ENCODE measurements at regions not wholly inside any gene's neighbourhood (a gene's known extent, or its start where the extent isn't known, plus 50 kb on each side); places are given as distances from the start of the nearest gene placed in this dataset.

DNA sequence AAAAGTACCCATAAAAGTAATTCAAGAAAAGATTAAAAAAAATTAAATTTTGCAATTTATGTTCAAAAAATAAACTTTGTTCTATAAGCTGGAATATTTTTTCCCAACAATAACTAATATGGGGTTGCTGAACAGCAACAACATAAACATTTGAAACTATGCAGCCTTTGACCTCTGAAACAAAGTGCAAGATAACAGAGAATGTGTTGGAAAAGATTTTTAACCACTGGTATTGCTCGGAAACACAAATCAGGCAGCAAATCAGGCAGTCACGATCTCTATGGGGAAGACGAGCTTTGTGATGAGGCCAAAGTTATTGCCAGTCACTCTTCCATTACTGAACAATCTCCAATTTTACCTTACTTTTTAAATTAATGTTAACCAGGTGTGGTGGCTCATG, 332.1 kb downstream of the PABPC4L start:
- DNase-seq (ENCODE audit: low spot score): no peak

DNA sequence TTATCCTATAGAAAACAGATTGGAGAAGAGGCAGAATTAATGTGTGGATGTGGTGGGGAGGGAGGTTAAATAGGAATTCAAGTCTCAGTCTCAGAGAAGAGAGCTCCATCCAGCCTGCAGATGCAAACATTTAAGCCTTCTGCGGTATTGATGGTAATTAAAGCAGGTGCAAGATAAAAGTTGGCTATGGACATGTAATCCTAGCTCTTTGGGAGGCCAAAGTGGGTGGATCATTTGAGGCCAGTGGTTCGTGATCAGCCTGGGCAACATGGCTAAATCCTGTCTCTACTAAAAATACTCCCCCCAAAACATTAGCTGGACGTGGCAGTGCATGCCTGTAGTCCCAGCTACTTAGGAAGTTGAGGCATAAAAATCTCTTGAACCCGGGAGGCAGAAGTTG, 332.7 kb downstream of the PABPC4L start:
- DNase-seq (ENCODE audit: low spot score): no peak

DNA sequence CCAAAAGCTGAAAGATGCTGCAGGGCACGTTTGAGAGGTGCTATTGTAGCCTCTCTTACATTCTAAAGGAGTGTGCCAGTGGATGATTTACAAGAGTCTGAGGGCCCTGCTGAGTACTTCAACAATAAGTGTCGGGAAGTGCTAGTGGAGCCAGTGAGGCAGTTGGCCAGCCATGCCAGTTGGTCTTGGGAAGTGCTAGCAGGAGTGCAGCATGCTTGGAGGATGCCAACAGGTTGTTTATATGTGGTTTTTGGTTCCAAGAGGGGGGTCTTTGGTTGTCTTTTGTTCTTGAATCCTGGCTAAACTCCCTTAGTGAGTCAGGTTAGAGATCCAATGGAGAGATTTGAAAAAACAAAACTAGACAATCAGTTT, 335.3 kb downstream of the PABPC4L start:
- no peak for DNase-seq (ENCODE audit: low spot score)

- DNase-seq (ENCODE audit: low spot score): no peak
These were observed 335.8 kb downstream of the PABPC4L start for GRCh38 chr4:133865612-133866327.

GRCh38 chr4:133863153-133863552, 338.4 kb downstream of the PABPC4L start:
- DNase-seq (ENCODE audit: low spot score): no peak

DNA sequence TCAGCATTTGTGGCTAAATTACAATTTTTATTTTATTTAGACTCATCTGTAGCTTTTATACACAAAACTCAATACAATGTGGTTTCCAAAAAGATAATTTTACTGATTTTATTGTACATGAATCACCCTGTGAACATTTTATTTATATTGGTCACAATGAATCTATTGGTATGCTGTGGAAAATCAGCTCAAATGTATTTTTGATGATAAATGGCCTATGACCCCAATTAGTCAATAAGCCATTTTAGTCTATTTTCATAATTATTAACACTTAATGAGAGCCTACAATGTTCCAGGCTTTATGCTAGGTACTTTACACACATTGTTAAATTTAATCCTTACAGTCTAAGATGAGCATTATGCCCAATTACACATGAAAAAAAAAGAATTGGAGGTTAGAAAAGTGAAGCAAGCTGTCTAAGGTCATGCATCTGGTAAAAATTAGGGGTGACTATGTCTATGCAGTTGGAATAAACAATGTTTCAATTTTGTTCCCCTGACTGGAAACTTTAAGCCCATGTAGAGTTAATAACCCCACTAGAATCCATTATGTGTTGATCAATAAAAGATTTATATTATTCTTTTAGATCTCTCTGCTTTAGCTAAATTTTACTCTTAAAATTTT, 344.7 kb downstream of the PABPC4L start:
- DNase-seq (ENCODE audit: low spot score): no peak

- no peak for DNase-seq (ENCODE audit: low spot score)
These were observed 346.6 kb downstream of the PABPC4L start for GRCh38 chr4:133855001-133855400.

DNA sequence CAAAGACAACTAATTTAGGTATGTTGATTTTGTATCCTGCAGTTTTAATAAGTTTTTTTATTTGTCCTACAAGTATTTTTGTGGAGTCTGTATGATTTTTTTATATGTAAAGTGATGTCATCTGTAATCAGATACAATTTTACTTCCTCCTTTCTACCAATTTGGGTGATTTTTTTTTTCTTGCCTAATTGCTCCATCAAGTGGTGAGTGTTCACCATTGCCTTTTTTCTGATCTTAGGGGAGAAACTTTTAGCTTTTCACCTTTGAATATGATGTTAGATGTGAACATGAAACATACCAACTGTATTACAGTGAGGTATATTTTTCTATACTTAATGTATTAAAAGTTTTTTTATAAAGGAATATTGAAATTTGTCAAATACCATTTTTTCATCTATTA, 362.3 kb downstream of the PABPC4L start:
- DNase-seq (ENCODE audit: low spot score): no peak

DNA sequence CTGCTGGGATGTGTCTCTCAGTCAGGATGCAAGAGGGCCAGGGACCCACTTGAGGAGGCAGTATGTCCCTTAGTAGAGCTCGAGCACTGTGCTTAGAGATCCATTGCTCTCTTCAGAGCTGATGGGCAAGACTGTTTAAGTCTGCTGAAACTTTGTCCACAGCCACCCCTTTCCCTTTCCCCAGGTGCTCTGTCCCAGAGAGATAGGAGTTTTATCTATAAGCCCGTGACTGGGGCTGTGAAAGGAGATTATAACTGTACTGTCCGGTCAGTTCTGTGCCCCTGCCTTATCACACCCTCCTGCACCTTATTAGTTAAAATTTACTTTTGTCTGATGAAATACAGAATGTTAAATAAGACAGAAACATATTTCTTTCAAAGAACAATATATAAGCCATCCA, 378.4 kb downstream of the PABPC4L start:
- DNase-seq (ENCODE audit: low spot score): no peak

DNA sequence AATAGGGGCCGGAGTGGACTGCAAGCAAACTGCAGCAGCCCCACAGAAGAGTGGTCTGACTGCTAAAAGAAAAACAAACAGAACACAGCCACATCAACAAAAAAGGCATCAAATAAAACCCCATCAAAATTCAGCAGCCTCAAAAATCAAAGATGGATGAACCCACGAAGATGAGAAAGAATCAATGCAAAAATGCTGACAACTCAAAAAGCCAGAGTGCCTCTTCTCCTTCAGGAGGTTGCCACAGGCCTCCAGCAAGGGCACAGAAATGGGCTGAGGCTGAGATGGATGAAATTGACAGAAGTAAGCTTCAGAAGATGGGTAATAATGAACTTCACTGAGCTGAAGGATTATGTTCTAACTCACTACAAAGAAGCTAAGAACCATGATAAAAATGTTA, 388.6 kb downstream of the PABPC4L start:
- DNase-seq (ENCODE audit: low spot score): no peak

- no peak for DNase-seq (ENCODE audit: low spot score)
These were observed 389.4 kb downstream of the PABPC4L start for GRCh38 chr4:133812236-133812635.

DNA sequence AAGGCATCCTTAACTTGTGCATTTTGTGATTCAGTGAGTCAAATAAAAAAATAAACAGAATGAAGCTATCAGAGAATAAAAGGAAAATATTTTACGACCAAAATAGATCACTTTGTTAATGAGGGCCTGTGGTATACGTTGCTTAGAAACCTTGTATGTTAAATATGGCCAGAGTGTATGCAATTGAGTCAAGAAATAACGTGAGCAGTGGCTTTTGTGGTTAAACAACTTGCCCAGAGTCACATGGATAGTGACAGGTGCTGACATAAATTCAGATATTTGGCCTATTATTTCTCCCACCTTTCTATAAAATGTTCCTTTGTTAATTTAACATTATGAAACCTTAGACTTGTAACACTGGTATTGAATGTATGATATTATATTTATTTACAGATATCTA, 393.4 kb downstream of the PABPC4L start:
- no peak for DNase-seq (ENCODE audit: low spot score)

- DNase-seq (ENCODE audit: low spot score): no peak
These were observed 398.2 kb downstream of the PABPC4L start for GRCh38 chr4:133803341-133803740.

- DNase-seq (ENCODE audit: low spot score): no peak
These were observed 399.0 kb downstream of the PABPC4L start for GRCh38 chr4:133802359-133803140.

DNA sequence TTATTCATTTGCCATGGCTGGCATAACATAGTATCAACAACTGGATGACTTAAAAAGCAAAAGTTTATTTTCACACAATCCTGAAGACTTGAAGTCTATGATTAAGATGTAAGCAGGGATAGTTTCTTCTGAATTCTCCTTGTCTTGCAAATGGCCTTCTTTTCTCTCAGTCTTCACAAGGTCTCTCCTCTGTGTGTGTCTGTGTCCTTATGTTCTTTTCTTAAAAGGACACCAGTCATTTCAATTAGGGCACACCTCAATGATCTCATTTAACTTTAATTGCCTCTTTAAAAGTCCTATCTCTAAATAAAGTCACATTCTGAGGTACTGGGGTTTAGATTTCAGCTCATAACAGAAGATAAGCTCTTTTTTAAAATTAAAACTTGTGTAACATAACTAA, 399.7 kb downstream of the PABPC4L start:
- DNase-seq (ENCODE audit: low spot score): no peak

GRCh38 chr4:133800966-133801365, 400.6 kb downstream of the PABPC4L start:
- DNase-seq (ENCODE audit: low spot score): no peak

- DNase-seq (ENCODE audit: low spot score): no peak
These were observed 401.8 kb downstream of the PABPC4L start for GRCh38 chr4:133799717-133800315.

DNA sequence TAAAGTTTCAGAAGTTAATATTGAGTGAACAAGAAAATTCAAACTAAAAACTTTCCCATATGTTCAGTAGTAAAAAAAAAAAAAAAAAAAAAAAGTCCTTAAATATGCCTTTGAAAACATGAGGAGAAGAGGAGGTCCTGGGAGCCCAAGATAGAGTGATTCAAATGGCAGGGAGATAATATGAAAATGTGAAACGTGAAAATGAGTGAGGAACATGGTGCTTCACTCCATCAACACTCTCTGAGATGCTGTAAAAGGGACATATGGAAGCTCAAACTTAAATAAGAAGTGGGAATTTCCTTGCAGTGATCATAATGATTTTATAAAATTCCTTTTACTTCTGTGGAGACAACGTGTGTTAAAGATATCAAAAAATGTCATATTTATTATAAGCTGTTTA, 423.9 kb downstream of the PABPC4L start:
- DNase-seq (ENCODE audit: low spot score): no peak

DNA sequence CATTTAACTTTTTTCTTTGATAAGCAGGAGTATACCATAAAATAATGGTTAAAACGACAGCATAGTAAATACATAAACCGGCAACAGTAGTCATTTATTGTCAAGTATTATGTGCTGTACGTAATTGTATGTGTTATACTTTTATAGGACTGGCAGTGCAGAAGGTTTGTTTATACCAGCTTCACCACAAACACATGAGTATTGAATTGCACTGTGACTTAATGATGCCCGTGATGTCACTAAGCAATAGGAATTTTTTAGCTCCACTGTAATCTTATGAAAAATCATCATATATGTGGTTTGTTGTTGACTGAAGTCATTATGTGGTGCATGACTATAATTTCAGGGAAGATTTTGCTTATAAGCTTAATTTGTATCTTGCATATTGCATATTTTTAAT, 424.6 kb downstream of the PABPC4L start:
- no peak for DNase-seq (ENCODE audit: low spot score)

DNA sequence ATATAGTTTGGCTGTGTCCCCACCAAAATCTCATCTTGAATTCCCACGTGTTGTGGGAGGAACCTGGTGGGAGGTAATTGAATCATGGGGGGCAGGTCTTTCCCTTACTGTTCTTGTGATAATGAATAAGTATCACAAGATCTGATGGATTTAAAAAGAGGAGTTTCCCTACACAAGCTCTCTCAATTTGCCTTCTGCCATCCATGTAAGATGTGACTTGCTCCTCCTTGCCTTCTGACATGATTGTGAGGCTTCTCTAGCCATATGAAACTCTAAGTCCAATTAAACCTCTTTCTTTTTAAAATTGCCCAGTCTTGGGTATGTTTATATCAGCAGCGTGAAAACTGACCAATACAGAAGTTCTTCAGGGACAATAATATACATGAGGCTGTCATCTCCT, 425.1 kb downstream of the PABPC4L start:
- no peak for DNase-seq (ENCODE audit: low spot score)

DNA sequence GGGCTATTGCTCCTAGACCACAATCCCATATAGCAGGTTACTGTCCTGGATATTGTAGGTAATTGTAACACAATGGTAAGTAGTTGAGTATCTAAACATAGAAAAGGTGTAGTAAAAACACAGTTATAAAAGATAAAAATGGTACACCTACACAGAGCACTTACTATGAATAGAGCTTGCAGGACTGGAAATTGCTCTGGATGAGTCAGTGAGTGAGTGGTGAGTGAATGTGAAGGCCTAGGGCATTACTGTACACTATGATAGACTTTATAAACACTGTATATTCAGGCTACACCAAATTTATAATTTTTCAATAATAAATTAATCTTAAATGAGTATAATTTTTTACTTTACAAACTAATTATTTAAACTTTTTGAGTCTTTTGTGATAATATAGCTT, 425.7 kb downstream of the PABPC4L start:
- no peak for DNase-seq (ENCODE audit: low spot score)

DNA sequence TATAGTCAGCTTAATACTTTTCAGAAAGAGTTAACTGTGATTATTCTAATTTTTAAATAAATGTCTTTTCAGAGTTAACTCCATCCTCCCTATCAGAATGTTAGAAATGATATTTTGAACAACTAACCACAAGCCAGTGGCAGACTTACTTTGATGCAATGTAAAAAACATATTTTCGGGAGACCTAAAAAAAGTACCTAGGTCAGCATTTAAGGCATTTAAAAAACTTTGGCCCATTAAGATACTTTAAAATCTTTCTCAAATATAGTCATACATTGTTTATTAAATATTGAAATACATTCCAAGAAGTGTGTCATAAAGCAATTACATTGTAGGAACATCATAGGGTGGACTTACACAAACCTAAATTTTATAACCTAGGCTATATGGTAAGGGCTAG, 426.1 kb downstream of the PABPC4L start:
- DNase-seq (ENCODE audit: low spot score): no peak

- DNase-seq (ENCODE audit: low spot score): peak; percentile 46
These were observed 442.2 kb downstream of the PABPC4L start for GRCh38 chr4:133759428-133759827.
